GM23338 (cell line): ENCODE measurements at regions not wholly inside any gene's neighbourhood (a gene's known extent, or its start where the extent isn't known, plus 50 kb on each side); places are given as distances from the start of the nearest gene placed in this dataset.

Experiments
- ATAC-seq: fragments of 200-7000 bp; cut with Tn5 transposase; 3 replicates; pipeline ENCODE4 v1.9.1; 2020
- DNase-seq: peaks from one replicate; pipeline ENCODE4 v3.0.0-alpha.2; 2015; ENCODE audit warnings: low spot score
- H2AFZ ChIP-seq: fragments of 200-600 bp; sonication (generic); 2 replicates; pipeline ENCODE4 v1.8.0; 2016; ENCODE audit warnings: antibody characterized with exemption, mild to moderate bottlenecking, moderate library complexity
- H3F3A ChIP-seq: fragments of 200-600 bp; sonication (generic); replicated peaks from 2 replicates; pipeline ENCODE4 v1.8.0; 2017; ENCODE audit warnings: antibody characterized with exemption, mixed run types, low read depth
- H3K27ac ChIP-seq: fragments of 200-600 bp; sonication (generic); 2 replicates; pipeline ENCODE4 v1.6.1; 2016; ENCODE audit warnings: low read depth
- H3K27me3 ChIP-seq: fragments of 200-600 bp; sonication (generic); 2 replicates; pipeline ENCODE4 v1.8.0; 2016; ENCODE audit warnings: mild to moderate bottlenecking, mixed run types, moderate library complexity; ENCODE audit not compliant: insufficient read depth
- H3K36me3 ChIP-seq: fragments of 200-600 bp; sonication (generic); 2 replicates; pipeline ENCODE4 v1.8.0; 2016; ENCODE audit warnings: mild to moderate bottlenecking; ENCODE audit not compliant: insufficient read depth
- H3K4me1 ChIP-seq: fragments of 200-600 bp; sonication (generic); 2 replicates; pipeline ENCODE4 v1.8.0; 2016; ENCODE audit warnings: mild to moderate bottlenecking, moderate library complexity; ENCODE audit not compliant: insufficient read depth
- H3K4me2 ChIP-seq: fragments of 200-600 bp; sonication (generic); 2 replicates; pipeline ENCODE4 v1.7.1; 2017; ENCODE audit warnings: mixed run types
- H3K4me3 ChIP-seq: fragments of 200-600 bp; sonication (generic); 2 replicates; pipeline ENCODE4 v1.6.1; 2016; ENCODE audit warnings: mixed run types
- H3K79me2 ChIP-seq: fragments of 200-600 bp; sonication (generic); replicated peaks from 2 replicates; pipeline ENCODE4 v1.8.0; 2017; ENCODE audit warnings: mild to moderate bottlenecking; ENCODE audit not compliant: insufficient read depth
- H3K9me2 ChIP-seq: fragments of 200-600 bp; sonication (generic); 2 replicates; pipeline ENCODE4 v1.8.0; 2017; ENCODE audit not compliant: insufficient read depth
- H4K20me1 ChIP-seq: fragments of 200-600 bp; sonication (generic); replicated peaks from 2 replicates; pipeline ENCODE4 v1.8.0; 2017; ENCODE audit warnings: mild to moderate bottlenecking; ENCODE audit not compliant: insufficient read depth
- H3K27ac Mint-ChIP-seq: 2 replicates; pipeline ENCODE4 v1.8.0; 2020; ENCODE audit warnings: inconsistent platforms, mild to moderate bottlenecking, moderate library complexity, mixed read lengths
- H3K27me3 Mint-ChIP-seq: 3 replicates; pipeline ENCODE4 v1.8.0; 2022; ENCODE audit warnings: low read depth, mild to moderate bottlenecking, moderate library complexity, mixed read lengths, inconsistent platforms; ENCODE audit not compliant: insufficient read depth, poor library complexity
- H3K36me3 Mint-ChIP-seq: 3 replicates; pipeline ENCODE4 v1.8.0; 2021; ENCODE audit warnings: low read depth, mild to moderate bottlenecking, inconsistent platforms, moderate library complexity, mixed read lengths
- H3K4me1 Mint-ChIP-seq: 3 replicates; pipeline ENCODE4 v1.8.0; 2020; ENCODE audit warnings: mild to moderate bottlenecking, inconsistent platforms, mixed read lengths
- H3K4me3 Mint-ChIP-seq: 3 replicates; pipeline ENCODE4 v1.8.0; 2021; ENCODE audit warnings: moderate library complexity, mild to moderate bottlenecking, inconsistent platforms, mixed read lengths
- H3K9me3 Mint-ChIP-seq: 3 replicates; pipeline ENCODE4 v1.8.0; 2020; ENCODE audit warnings: moderate library complexity, mild to moderate bottlenecking, inconsistent platforms, mixed read lengths
- CREB1 ChIP-seq: fragments of 250-450 bp; sonication (Bioruptor Pico); IDR thresholded peaks from 2 replicates; pipeline ENCODE4 v1.5.0; 2020; ENCODE audit warnings: low read depth, mild to moderate bottlenecking, moderate library complexity
- POLR2AphosphoS5 ChIP-seq: IDR thresholded peaks from 2 replicates; pipeline ENCODE4 v1.6.1; 2016; ENCODE audit warnings: antibody characterized with exemption, low read depth
- ZNF114 ChIP-seq: fragments of 250-450 bp; sonication (Bioruptor Pico); IDR thresholded peaks from 2 replicates; pipeline ENCODE4 v1.5.0; 2020; ENCODE audit warnings: mild to moderate bottlenecking, moderate library complexity
- ZNF331 ChIP-seq: fragments of 250-450 bp; sonication (Bioruptor Pico); IDR thresholded peaks from 2 replicates; pipeline ENCODE4 v1.5.0; 2020; ENCODE audit warnings: low read depth, mild to moderate bottlenecking, moderate library complexity
- TF ChIP-seq, protein P1 (sequence below): fragments of 250-450 bp; sonication (Bioruptor Pico); IDR thresholded peaks from 2 replicates; pipeline ENCODE4 v1.5.0; 2020; ENCODE audit warnings: mild to moderate bottlenecking, moderate library complexity
- TF ChIP-seq, protein P2 (sequence below): IDR thresholded peaks from 2 replicates; pipeline ENCODE4 v1.6.1; 2016; ENCODE audit warnings: antibody characterized with exemption
- TF ChIP-seq, protein P3 (sequence below): IDR thresholded peaks from one replicate; pipeline ENCODE4 v1.6.1; 2018; ENCODE audit warnings: antibody characterized with exemption; ENCODE audit not compliant: unreplicated experiment
- TF ChIP-seq, protein P4 (sequence below), 2 experiments: fragments of 200-600 bp in 1 of 2; sonication (generic) in 1 of 2; conservative IDR thresholded peaks; 2 replicates each; pipeline versions ENCODE4 v1.5.1 to v1.6.1; 2016 to 2017; ENCODE audit warnings: antibody characterized with exemption in 2 of 2, low read depth in 2 of 2, mild to moderate bottlenecking in 2 of 2, moderate library complexity in 1 of 2

DNA sequence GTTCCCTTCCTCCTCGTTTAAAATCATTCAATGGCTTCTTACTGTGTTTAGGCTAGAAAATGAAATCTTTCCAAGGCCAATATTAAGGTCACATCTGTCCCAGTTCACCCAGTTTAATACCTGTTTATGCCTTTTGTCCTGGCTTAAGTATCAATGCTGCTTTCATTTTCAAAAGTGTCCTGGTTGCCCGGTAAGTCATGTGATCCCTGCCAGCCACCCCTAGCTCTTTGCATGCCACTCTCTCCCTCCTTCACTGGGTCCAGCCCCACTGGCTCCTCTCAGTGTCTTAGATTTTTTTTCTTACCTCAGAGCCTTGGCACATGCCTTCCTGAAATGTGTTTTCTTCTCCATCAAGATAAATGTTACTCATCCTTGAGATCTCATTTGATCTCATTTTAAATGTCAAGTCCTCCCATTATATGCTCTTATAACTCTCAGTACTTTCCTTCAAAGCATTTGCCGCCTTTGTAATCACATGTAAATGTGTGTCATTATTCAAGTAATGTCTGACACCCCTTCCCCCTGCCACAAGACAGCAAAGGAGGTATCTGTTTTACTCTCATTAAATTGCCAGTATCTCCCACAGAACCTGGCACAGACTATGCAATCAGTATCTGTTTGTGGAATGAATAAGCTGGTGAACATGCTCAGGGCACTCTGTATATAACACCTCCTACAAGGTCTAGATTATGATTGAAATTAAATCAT is 472.5 kb upstream of the RPS6KA3 start:
- no peaks in the 10 kb centered on the region for H3K9me2 ChIP-seq
- no peaks in the 10 kb centered on the region for H3K36me3 Mint-ChIP-seq
- no peaks in the 10 kb centered on the region for H3K4me1 ChIP-seq
- no peaks in the 10 kb centered on the region for H4K20me1 ChIP-seq
- no peak overlapping the region for H2AFZ ChIP-seq
- no peaks in the 10 kb centered on the region for H3K79me2 ChIP-seq
- no peak overlapping the region for H3K4me3 ChIP-seq
- no peaks in the 10 kb centered on the region for H3K9me3 Mint-ChIP-seq
- no peak overlapping the region for H3K4me2 ChIP-seq
- H3K4me3 Mint-ChIP-seq, result no peak overlapping the region
- no peaks in the 10 kb centered on the region for H3K27me3 ChIP-seq
- H3K27me3 Mint-ChIP-seq, result peaks cover 4% of the 10 kb centered on the region
- H3K27ac ChIP-seq, result no peak overlapping the region
- TF ChIP-seq ZNF331 (CRISPR knock-in tag), result no peak
- TF ChIP-seq, protein P1, sequence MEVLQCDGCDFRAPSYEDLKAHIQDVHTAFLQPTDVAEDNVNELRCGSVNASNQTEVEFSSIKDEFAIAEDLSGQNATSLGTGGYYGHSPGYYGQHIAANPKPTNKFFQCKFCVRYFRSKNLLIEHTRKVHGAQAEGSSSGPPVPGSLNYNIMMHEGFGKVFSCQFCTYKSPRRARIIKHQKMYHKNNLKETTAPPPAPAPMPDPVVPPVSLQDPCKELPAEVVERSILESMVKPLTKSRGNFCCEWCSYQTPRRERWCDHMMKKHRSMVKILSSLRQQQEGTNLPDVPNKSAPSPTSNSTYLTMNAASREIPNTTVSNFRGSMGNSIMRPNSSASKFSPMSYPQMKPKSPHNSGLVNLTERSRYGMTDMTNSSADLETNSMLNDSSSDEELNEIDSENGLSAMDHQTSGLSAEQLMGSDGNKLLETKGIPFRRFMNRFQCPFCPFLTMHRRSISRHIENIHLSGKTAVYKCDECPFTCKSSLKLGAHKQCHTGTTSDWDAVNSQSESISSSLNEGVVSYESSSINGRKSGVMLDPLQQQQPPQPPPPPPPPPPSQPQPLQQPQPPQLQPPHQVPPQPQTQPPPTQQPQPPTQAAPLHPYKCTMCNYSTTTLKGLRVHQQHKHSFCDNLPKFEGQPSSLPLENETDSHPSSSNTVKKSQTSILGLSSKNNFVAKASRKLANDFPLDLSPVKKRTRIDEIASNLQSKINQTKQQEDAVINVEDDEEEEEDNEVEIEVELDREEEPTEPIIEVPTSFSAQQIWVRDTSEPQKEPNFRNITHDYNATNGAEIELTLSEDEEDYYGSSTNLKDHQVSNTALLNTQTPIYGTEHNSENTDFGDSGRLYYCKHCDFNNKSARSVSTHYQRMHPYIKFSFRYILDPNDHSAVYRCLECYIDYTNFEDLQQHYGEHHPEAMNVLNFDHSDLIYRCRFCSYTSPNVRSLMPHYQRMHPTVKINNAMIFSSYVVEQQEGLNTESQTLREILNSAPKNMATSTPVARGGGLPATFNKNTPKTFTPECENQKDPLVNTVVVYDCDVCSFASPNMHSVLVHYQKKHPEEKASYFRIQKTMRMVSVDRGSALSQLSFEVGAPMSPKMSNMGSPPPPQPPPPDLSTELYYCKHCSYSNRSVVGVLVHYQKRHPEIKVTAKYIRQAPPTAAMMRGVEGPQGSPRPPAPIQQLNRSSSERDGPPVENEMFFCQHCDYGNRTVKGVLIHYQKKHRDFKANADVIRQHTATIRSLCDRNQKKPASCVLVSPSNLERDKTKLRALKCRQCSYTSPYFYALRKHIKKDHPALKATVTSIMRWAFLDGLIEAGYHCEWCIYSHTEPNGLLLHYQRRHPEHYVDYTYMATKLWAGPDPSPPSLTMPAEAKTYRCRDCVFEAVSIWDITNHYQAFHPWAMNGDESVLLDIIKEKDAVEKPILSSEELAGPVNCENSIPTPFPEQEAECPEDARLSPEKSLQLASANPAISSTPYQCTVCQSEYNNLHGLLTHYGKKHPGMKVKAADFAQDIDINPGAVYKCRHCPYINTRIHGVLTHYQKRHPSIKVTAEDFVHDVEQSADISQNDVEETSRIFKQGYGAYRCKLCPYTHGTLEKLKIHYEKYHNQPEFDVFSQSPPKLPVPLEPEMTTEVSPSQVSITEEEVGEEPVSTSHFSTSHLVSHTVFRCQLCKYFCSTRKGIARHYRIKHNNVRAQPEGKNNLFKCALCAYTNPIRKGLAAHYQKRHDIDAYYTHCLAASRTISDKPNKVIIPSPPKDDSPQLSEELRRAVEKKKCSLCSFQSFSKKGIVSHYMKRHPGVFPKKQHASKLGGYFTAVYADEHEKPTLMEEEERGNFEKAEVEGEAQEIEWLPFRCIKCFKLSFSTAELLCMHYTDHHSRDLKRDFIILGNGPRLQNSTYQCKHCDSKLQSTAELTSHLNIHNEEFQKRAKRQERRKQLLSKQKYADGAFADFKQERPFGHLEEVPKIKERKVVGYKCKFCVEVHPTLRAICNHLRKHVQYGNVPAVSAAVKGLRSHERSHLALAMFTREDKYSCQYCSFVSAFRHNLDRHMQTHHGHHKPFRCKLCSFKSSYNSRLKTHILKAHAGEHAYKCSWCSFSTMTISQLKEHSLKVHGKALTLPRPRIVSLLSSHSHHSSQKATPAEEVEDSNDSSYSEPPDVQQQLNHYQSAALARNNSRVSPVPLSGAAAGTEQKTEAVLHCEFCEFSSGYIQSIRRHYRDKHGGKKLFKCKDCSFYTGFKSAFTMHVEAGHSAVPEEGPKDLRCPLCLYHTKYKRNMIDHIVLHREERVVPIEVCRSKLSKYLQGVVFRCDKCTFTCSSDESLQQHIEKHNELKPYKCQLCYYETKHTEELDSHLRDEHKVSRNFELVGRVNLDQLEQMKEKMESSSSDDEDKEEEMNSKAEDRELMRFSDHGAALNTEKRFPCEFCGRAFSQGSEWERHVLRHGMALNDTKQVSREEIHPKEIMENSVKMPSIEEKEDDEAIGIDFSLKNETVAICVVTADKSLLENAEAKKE (CRISPR knock-in tag), result no peak
- H3K4me1 Mint-ChIP-seq, result no peaks in the 10 kb centered on the region; the same call in 2 of the 3 replicates
- H3F3A ChIP-seq, result no peaks in the 10 kb centered on the region
- no peaks in the 10 kb centered on the region for H3K36me3 ChIP-seq
- H3K27ac Mint-ChIP-seq, result no peak overlapping the region
- ATAC-seq, result no peak
- no peak for DNase-seq

DNA sequence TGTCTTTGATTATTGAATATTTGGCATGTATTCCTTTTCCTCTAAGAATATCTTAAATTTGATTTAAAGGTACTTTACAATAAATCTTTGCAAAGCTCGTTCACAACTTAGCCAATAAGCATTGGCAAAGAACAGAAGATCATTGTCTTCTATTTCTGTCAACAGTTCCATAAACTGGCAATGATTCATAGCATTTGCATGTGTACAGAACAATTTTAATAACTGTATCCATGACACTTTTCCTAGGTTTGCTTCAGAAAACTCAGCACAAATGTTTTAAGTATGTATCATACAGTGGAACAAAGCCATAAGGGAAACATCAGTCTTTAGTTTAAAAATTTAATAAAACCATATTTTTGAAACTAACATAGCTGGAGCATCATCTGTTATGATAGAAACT is 462.7 kb upstream of the RPS6KA3 start:
- no peaks in the 10 kb centered on the region for H3F3A ChIP-seq
- no peak overlapping the region for H2AFZ ChIP-seq
- H3K4me3 ChIP-seq, result no peak overlapping the region
- no peak for DNase-seq
- no peaks in the 10 kb centered on the region for H4K20me1 ChIP-seq
- Mint-ChIP-seq H3K27ac (no peak overlapping the region), H3K36me3 (no peaks in the 10 kb centered on the region), H3K4me1 (no peaks in the 10 kb centered on the region), H3K4me3 (no peak overlapping the region), H3K27me3 (no peaks in the 10 kb centered on the region), H3K9me3 (no peaks in the 10 kb centered on the region)
- no peak overlapping the region for H3K4me2 ChIP-seq
- no peaks in the 10 kb centered on the region for H3K27me3 ChIP-seq
- no peaks in the 10 kb centered on the region for H3K4me1 ChIP-seq
- ATAC-seq, result no peak
- no peak overlapping the region for H3K27ac ChIP-seq
- no peaks in the 10 kb centered on the region for H3K36me3 ChIP-seq
- no peaks in the 10 kb centered on the region for H3K79me2 ChIP-seq
- no peaks in the 10 kb centered on the region for H3K9me2 ChIP-seq
- no peak for TF ChIP-seq POLR2AphosphoS5
- TF ChIP-seq, protein P2, sequence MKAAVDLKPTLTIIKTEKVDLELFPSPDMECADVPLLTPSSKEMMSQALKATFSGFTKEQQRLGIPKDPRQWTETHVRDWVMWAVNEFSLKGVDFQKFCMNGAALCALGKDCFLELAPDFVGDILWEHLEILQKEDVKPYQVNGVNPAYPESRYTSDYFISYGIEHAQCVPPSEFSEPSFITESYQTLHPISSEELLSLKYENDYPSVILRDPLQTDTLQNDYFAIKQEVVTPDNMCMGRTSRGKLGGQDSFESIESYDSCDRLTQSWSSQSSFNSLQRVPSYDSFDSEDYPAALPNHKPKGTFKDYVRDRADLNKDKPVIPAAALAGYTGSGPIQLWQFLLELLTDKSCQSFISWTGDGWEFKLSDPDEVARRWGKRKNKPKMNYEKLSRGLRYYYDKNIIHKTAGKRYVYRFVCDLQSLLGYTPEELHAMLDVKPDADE, result no peak
- TF ChIP-seq ZNF114 (CRISPR knock-in tag), result no peak
- TF ChIP-seq, protein P3, sequence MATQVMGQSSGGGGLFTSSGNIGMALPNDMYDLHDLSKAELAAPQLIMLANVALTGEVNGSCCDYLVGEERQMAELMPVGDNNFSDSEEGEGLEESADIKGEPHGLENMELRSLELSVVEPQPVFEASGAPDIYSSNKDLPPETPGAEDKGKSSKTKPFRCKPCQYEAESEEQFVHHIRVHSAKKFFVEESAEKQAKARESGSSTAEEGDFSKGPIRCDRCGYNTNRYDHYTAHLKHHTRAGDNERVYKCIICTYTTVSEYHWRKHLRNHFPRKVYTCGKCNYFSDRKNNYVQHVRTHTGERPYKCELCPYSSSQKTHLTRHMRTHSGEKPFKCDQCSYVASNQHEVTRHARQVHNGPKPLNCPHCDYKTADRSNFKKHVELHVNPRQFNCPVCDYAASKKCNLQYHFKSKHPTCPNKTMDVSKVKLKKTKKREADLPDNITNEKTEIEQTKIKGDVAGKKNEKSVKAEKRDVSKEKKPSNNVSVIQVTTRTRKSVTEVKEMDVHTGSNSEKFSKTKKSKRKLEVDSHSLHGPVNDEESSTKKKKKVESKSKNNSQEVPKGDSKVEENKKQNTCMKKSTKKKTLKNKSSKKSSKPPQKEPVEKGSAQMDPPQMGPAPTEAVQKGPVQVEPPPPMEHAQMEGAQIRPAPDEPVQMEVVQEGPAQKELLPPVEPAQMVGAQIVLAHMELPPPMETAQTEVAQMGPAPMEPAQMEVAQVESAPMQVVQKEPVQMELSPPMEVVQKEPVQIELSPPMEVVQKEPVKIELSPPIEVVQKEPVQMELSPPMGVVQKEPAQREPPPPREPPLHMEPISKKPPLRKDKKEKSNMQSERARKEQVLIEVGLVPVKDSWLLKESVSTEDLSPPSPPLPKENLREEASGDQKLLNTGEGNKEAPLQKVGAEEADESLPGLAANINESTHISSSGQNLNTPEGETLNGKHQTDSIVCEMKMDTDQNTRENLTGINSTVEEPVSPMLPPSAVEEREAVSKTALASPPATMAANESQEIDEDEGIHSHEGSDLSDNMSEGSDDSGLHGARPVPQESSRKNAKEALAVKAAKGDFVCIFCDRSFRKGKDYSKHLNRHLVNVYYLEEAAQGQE, result no peak
- no peak for TF ChIP-seq CREB1 (CRISPR knock-in tag)
- no peak for TF ChIP-seq ZNF331 (CRISPR knock-in tag)
- TF ChIP-seq, protein P4, sequence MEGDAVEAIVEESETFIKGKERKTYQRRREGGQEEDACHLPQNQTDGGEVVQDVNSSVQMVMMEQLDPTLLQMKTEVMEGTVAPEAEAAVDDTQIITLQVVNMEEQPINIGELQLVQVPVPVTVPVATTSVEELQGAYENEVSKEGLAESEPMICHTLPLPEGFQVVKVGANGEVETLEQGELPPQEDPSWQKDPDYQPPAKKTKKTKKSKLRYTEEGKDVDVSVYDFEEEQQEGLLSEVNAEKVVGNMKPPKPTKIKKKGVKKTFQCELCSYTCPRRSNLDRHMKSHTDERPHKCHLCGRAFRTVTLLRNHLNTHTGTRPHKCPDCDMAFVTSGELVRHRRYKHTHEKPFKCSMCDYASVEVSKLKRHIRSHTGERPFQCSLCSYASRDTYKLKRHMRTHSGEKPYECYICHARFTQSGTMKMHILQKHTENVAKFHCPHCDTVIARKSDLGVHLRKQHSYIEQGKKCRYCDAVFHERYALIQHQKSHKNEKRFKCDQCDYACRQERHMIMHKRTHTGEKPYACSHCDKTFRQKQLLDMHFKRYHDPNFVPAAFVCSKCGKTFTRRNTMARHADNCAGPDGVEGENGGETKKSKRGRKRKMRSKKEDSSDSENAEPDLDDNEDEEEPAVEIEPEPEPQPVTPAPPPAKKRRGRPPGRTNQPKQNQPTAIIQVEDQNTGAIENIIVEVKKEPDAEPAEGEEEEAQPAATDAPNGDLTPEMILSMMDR (conservative IDR thresholded peaks at IDR 0.05; ENCODE audit: low read depth in 2 of 2), result no peak
